Stimulated activated CD8-positive, alpha-beta memory T cell treated with anti-CD3 and anti-CD28 coated beads, Interleukin-2, amount 100 ng/mL, for 1 hour (primary cell): ENCODE measurements at regions not wholly inside any gene's neighbourhood (a gene's known extent, or its start where the extent isn't known, plus 50 kb on each side); places are given as distances from the start of the nearest gene placed in this dataset.

Experiments used
- DNase-seq, 2 donors: peaks; one replicate each; pipeline ENCODE4 v3.0.0-alpha.2; 2020; ENCODE audit warnings: low read depth in 2 of 2

DNA sequence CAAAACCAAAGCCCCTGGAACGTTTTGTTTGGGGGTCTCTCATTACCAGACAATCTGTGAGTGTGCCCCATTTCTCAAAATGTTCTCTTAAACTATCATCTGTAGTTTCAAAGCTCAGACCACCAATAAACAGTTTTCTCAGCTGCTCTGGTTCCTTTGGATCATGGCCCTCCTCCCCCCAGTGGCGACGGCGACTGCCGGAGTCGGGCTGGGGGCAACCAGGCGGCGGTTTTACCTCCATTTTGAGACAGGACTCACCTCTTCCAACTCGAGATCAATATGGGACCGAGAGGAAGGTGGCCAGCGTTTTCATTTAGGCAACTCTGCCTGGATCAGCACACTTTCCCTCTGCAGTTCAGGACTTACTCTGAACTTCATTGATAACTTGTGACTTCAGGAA lies 141.5 kb upstream of the ZNF32 start:
- DNase-seq, result no peak

DNA sequence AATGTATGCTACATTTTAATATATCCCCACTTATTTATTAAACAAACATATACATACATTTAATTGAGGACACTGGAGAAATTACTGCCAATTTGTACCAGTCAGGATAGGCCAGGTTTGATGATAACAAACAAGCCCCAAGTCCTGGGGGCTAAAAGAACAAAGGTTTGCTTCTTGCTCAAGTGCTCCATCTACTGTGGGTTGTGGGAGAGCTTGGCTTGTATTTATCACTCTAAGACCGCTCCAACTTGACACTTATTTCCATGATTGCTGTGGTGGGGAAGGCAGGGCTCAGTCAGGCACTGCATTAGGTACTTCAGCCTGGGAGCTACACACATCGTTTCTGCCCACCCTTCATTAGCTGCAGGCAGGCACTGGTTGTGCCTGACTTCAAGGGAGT lies 136.6 kb upstream of the ZNF32 start:
- DNase-seq, result no peak

DNA sequence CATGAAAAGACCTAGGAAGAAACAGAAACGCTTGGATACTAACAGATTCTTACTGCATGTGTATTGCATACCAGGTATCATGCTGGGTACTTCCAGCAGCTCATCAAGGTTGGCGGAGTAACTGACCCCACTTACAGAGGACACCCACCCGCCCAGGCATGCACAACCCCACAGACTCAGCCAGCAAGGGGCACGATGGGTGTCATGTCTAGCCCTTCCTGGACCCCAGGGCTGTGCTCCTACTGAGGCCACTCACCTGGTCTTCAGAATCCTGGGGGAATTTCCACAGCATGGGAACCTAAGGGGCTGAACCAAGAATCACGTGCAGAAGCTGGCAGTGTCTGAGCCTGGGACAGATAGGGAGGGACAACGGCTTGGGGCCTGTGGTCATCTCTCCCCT lies 134.1 kb upstream of the ZNF32 start:
- DNase-seq, result no peak

DNA sequence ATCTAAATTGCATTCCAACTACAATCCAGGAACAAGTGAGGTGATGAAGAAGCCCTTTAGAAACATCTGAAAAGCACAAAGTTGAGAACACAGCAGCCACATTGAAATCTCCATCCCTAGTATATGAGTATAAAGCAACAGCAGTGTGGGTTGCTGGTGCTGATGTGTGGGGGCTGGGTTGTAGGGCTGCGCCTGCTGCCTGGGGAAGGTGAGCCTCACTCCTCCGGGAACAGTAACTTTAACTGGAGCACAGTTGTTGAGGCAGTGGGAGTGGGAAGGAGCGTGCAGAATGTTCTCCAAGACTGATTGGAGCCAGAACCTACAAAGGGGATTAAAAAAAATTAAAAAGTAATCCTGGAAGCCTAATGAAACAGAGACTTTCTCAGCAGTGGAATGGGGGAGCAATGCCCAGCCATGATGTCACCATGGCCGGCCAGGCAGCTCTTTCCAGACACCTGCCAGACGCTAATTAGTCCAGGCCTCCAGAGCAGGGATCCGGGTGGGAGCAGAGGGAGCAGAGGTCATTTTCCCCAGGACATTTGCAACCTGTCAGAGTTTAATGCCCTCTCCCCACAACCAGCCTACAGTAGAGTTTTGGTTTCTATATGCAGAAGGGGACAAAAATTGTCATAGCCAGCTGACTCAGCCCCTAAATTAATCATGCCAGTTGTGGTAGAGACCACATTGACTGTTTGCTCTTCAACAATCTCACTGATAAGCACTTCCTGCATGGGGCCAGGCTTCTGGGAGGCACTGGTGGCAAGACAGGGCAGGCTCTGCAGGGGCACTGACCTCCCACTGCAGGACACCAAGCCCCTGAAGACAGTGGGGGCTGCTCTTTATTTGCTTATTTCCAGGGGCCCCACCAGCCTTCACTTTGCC lies 133.0 kb upstream of the ZNF32 start:
- DNase-seq, result no peak

DNA sequence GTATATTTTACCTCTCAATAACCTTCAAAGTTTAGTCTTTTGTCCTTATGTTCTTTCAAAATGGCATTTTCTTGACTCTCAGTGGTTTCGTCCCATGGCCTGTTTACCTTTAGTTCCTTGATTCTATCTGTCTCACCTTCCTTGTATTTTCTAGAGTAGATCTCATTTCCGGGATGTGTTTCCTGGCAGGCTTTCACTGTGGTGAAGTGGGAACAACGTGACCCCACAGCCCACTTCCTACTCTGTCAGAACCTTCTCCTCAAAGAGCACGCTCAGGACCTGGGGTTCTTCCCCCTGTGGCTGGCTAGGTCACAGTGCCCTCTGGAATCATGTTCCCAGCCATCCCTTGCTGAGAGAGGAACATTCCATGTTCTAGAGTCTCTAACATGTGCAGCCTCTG lies 129.9 kb upstream of the ZNF32 start:
- no peak for DNase-seq

DNA sequence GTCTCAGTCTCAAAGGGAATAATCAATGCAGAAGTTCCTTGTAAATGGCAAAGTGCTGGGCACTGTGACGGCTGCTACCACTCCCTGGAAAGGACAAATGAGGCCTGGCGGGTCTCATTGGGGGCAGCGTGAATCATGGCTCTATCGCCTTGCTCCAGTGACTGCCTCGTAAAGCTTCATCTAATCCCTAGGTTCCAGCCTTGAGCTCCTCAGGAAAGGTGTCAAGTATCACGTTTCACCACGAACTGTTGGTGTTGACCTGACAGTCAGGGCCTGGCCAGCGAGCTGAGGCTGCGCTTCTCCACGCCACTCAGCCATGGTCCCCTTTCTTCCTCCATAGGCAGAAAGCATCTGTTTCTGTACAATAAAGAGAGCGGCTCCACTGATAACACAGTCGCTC lies 126.7 kb upstream of the ZNF32 start:
- DNase-seq, result no peak

- DNase-seq, result no peak
Observed at GRCh38 chr10:43774234-43774769, 125.6 kb upstream of the ZNF32 start.

- no peak for DNase-seq
Observed at GRCh38 chr10:43773736-43774135, 125.1 kb upstream of the ZNF32 start.

- DNase-seq, result no peak
Observed at GRCh38 chr10:43772171-43772570, 123.5 kb upstream of the ZNF32 start.

DNA sequence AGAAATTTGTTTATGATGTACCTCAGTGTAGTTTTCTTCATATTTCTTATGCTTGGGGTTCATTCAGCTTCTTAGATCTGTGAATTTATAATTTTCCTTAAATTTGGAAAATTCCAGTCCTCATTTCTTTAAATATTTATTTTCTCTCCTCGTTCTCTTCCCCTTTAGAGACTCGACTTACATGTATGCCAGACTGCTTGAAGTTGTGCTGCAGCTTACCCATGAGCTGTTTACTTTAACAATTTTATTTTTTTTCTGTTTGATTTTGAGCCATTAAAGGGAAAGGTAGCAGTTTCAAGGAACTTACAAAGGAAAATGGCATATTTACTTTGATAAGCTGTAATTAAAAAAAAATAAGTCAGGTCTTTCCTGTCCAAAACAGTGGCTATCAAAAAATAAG lies 123.0 kb upstream of the ZNF32 start:
- no peak for DNase-seq

DNA sequence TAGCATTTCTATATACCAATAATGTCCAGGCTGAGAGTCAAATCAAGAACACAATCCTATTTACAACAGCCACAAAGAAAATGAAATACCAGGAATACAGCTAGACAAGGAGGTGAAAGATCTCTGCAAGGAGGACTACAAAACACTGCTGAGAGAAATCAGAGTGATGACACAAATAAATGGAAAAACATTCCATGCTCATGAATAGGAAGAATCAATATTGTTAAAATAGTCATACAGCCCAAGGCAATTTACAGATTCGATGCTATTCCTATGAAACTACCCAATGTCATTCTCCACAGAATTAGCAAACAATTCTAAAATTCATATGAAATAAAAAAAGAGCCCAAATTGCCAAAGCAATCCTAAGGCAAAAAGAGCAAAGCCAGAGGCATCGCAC lies 116.8 kb upstream of the ZNF32 start:
- no peak for DNase-seq

DNA sequence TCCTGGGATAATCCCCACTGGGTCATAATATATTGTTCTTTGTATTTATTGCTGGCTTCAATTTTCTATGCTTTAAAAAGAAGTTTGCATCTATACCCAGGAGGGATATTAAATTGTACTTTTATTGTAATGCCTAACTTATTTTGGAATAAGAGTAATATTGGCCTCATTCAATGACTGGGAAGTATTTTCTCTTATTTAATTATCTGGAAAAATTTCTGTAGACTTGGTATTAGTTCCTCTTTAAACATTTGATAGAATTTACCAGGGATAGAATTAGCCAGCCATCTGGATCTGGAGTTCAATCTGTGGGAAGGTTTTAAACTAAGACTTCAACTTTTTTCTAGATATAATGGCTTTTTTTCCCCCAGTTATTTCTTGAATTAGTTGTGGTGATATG lies 115.2 kb upstream of the ZNF32 start:
- DNase-seq, result no peak

DNA sequence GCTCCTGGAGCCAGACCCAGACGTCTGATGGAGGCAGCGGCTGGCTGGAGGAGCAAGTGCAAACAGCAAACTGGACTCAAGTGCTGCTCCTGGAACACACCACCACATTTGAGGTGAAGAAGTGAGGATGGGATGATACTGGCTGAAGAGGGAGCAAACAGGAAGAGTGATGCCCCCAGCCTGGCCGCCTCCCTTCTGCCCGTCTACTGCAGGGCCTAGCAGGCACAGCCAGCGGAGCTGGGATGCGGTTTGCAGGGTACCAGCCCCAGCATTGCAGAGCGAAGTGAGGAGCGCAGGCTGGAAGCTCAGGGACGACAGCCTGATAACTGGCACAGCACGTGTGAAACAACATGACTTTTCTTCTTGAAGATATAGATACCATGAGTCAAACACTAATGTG lies 111.8 kb upstream of the ZNF32 start:
- DNase-seq, result no peak

- no peak for DNase-seq
Observed at GRCh38 chr10:43759216-43759615, 110.5 kb upstream of the ZNF32 start.

GRCh38 chr10:43756341-43756740 lies 107.7 kb upstream of the ZNF32 start:
- no peak for DNase-seq

GRCh38 chr10:43754569-43755260 lies 106.0 kb upstream of the ZNF32 start:
- DNase-seq, result no peak

GRCh38 chr10:43753397-43754061 lies 104.8 kb upstream of the ZNF32 start:
- DNase-seq, result no peak

DNA sequence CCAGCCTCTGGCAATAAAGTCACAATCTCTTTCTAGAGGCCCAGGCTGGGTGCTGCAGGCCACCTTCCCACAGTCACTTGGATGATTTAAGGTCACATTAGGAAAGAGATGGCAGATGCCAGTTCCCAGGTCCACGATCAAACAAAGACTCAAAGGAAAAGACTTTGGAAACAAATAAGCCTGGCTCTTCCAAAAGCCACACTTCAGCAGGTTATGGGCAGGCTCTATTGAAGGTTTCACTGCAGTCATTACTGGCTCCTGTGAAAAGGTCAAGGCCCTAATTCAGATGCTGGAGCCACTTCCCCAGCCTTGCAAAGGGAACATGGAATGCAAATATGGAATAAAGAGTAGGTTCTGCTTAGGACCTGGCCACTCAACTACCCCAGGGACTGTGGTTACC lies 104.0 kb upstream of the ZNF32 start:
- no peak for DNase-seq

GRCh38 chr10:43751646-43752045 lies 103.0 kb upstream of the ZNF32 start:
- no peak for DNase-seq

DNA sequence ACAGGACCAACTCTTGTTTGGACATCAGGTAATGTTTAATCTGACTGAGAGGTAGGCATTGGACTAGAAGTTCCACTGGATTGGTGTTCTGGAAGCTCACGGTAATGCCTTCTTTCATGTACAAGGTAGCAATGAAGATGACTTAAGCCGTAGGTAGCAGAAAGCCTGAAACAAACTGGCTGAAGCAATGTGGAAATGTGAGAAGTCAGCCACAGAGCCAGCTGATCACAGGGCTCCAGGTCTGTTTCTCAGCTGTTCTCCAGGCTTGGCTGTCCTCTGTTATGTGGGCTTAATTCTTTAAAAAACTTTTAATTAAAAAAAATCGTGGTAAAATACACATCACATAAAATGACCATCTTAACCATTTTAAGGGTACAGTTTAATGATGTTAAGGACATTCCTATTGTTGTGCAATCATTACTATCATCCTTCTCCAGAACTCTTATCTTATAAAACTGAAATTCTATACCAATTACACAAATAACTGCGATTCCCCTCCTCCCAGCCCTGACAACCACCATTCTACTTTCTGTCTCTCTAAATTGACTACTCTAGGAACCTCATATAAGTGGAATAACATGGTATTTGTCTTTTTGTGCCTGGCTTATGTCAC lies 101.4 kb upstream of the ZNF32 start:
- DNase-seq, result no peak

DNA sequence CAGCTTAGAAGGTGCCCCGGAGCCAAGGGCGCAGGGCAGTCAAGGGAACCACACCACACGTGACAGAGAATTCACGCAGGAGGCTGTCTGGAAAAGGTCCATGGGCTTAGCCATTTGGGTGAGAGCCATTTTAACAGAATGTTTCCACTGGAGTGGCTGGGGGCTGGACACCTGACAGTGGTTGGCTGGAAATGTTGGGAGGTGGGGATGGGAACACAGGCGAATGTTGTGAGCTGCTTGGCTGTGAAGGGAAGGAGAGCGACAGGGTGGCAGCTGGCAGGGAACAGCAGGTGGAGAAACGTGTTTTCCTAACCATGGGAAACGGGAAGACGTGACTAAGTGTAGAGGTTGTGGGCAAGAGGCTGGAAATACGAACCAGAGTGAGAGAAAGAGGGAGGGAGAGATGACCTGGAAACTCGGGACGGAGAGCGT lies 100.5 kb upstream of the ZNF32 start:
- no peak for DNase-seq

DNA sequence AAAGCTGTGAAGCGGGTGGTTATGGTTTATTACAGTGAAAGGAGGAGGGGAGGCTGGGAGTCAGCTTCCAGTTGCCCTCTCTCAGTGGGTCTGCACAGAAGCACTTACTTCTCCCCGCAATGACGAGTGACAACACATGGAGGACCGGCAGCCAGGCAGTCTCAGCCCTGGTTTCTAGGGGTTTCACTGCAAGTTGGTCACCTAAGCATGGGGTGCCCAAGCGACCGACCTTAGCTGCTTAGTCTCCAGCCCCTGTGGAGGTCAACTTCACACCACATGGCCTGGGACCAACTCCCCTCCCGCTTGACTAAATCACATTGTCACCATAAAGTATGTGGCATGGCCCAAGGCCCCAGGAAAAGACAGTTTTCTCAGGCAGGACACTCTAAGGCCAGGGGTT lies 99.9 kb upstream of the ZNF32 start:
- DNase-seq, result no peak
